WTC11 (cell line): ENCODE measurements at regions not wholly inside any gene's neighbourhood (a gene's known extent, or its start where the extent isn't known, plus 50 kb on each side); places are given as distances from the start of the nearest gene placed in this dataset.

Source experiments
- ATAC-seq: fragments of 200-7000 bp; cut with Tn5 transposase; 2 replicates; pipeline ENCODE4 v1.10.0; 2021; ENCODE audit warnings: mild to moderate bottlenecking, moderate library complexity
- CTCF ChIA-PET: fragments of 300-600 bp; sonication (Branson Sonifier 250); formaldehyde crosslinking; loops from one replicate; lab custom pipeline; 2021; ENCODE audit warnings: antibody characterized with exemption; lab: Charles Lee
- POLR2A ChIA-PET: fragments of 350-600 bp; sonication (Branson Sonifier 250); formaldehyde crosslinking; loops from one replicate; lab custom pipeline; 2021; ENCODE audit warnings: antibody characterized with exemption; lab: Charles Lee
- DNase-seq: peaks from one replicate; pipeline ENCODE4 v3.0.0; 2021; ENCODE audit warnings: low spot score
- H3K27ac Mint-ChIP-seq: 2 replicates; pipeline ENCODE4 v1.8.0; 2021; ENCODE audit warnings: mixed read lengths
- H3K27me3 Mint-ChIP-seq: 2 replicates; pipeline ENCODE4 v1.8.0; 2021; ENCODE audit warnings: low read depth, mild to moderate bottlenecking, moderate library complexity, mixed read lengths
- H3K36me3 Mint-ChIP-seq: 2 replicates; pipeline ENCODE4 v1.8.0; 2021; ENCODE audit warnings: mixed read lengths
- H3K4me1 Mint-ChIP-seq: 2 replicates; pipeline ENCODE4 v1.8.0; 2022; ENCODE audit warnings: mixed read lengths
- H3K4me3 Mint-ChIP-seq: 2 replicates; pipeline ENCODE4 v1.8.0; 2021; ENCODE audit warnings: mild to moderate bottlenecking, moderate library complexity, mixed read lengths
- H3K9me3 Mint-ChIP-seq: 2 replicates; pipeline ENCODE4 v1.8.0; 2021; ENCODE audit warnings: mixed read lengths
- CBFB ChIP-seq: sonication (generic); formaldehyde crosslinking; IDR thresholded peaks from 2 replicates; pipeline ENCODE4 v1.8.1; 2022; ENCODE audit warnings: mild to moderate bottlenecking, low read depth, missing genetic modification reagents
- CREB1 ChIP-seq: sonication (generic); formaldehyde crosslinking; IDR thresholded peaks from 2 replicates; pipeline ENCODE4 v1.8.0; 2023; ENCODE audit warnings: mild to moderate bottlenecking, missing genetic modification reagents
- CREM ChIP-seq: sonication (generic); formaldehyde crosslinking; IDR thresholded peaks from 2 replicates; pipeline ENCODE4 v1.8.1; 2022; ENCODE audit warnings: mild to moderate bottlenecking, missing genetic modification reagents, moderate library complexity
- E2F5 ChIP-seq: sonication (generic); formaldehyde crosslinking; IDR thresholded peaks from 2 replicates; pipeline ENCODE4 v1.8.1; 2022; ENCODE audit warnings: mild to moderate bottlenecking, moderate library complexity, missing genetic modification reagents
- EMX1 ChIP-seq: fragments of 250-450 bp; sonication (Bioruptor Pico); IDR thresholded peaks from 2 replicates; pipeline ENCODE4 v1.8.0; 2021; ENCODE audit warnings: mild to moderate bottlenecking
- FOXK1 ChIP-seq: sonication (generic); formaldehyde crosslinking; IDR thresholded peaks from 2 replicates; pipeline ENCODE4 v1.8.0; 2022; ENCODE audit warnings: mild to moderate bottlenecking, moderate library complexity, missing genetic modification reagents
- GTF2I ChIP-seq: fragments of 250-450 bp; sonication (Bioruptor Pico); conservative IDR thresholded peaks from 2 replicates; pipeline ENCODE4 v1.4.0; 2021; ENCODE audit warnings: mild to moderate bottlenecking
- IRF2 ChIP-seq: sonication (generic); formaldehyde crosslinking; IDR thresholded peaks from 2 replicates; pipeline ENCODE4 v1.8.0; 2022; ENCODE audit warnings: low read depth, missing genetic modification reagents, borderline replicate concordance
- JAZF1 ChIP-seq: fragments of 250-450 bp; sonication (Bioruptor Pico); IDR thresholded peaks from 2 replicates; pipeline ENCODE4 v1.9.0; 2021; ENCODE audit warnings: moderate library complexity, mild to moderate bottlenecking, inconsistent platforms
- MYBL2 ChIP-seq: sonication (generic); formaldehyde crosslinking; IDR thresholded peaks from 2 replicates; pipeline ENCODE4 v1.8.1; 2023; ENCODE audit warnings: mild to moderate bottlenecking, moderate library complexity, missing genetic modification reagents
- NR1H2 ChIP-seq: sonication (generic); formaldehyde crosslinking; IDR thresholded peaks from 2 replicates; pipeline ENCODE4 v1.9.0; 2021; ENCODE audit warnings: mild to moderate bottlenecking, moderate library complexity, missing genetic modification reagents
- NR2C2 ChIP-seq: sonication (generic); formaldehyde crosslinking; IDR thresholded peaks from 2 replicates; pipeline ENCODE4 v1.8.0; 2022; ENCODE audit warnings: mild to moderate bottlenecking, missing genetic modification reagents
- OVOL2 ChIP-seq: fragments of 250-450 bp; sonication (Bioruptor Pico); IDR thresholded peaks from 2 replicates; pipeline ENCODE4 v1.9.0; 2021; ENCODE audit warnings: mild to moderate bottlenecking, borderline replicate concordance
- PRDM15 ChIP-seq: sonication (generic); formaldehyde crosslinking; IDR thresholded peaks from 2 replicates; pipeline ENCODE4 v1.8.0; 2022; ENCODE audit warnings: missing genetic modification reagents
- RELA ChIP-seq: sonication (generic); formaldehyde crosslinking; IDR thresholded peaks from 2 replicates; pipeline ENCODE4 v1.8.1; 2022; ENCODE audit warnings: missing genetic modification reagents, mild to moderate bottlenecking, borderline replicate concordance
- SMAD3 ChIP-seq: sonication (generic); formaldehyde crosslinking; IDR thresholded peaks from 2 replicates; pipeline ENCODE4 v1.8.0; 2022; ENCODE audit warnings: missing genetic modification reagents, mild to moderate bottlenecking, borderline replicate concordance
- SOX15 ChIP-seq: fragments of 250-450 bp; sonication (Bioruptor Pico); IDR thresholded peaks from 2 replicates; pipeline ENCODE4 v1.9.0; 2021; ENCODE audit warnings: mild to moderate bottlenecking
- TEAD1 ChIP-seq: sonication (generic); formaldehyde crosslinking; IDR thresholded peaks from 2 replicates; pipeline ENCODE4 v1.8.0; 2022; ENCODE audit warnings: mild to moderate bottlenecking, missing genetic modification reagents
- TEAD4 ChIP-seq: sonication (generic); formaldehyde crosslinking; IDR thresholded peaks from 2 replicates; pipeline ENCODE4 v1.8.0; 2022; ENCODE audit warnings: mild to moderate bottlenecking, missing genetic modification reagents
- ZNF138 ChIP-seq: sonication (generic); formaldehyde crosslinking; conservative IDR thresholded peaks from 2 replicates; pipeline ENCODE4 v1.8.1; 2022; ENCODE audit warnings: mild to moderate bottlenecking, moderate library complexity, missing genetic modification reagents
- ZNF317 ChIP-seq: sonication (generic); formaldehyde crosslinking; IDR thresholded peaks from 2 replicates; pipeline ENCODE4 v1.8.1; 2023; ENCODE audit warnings: low read depth, mild to moderate bottlenecking, moderate library complexity, missing genetic modification reagents, borderline replicate concordance
- ZNF416 ChIP-seq: fragments of 250-450 bp; sonication (Bioruptor Pico); IDR thresholded peaks from 2 replicates; pipeline ENCODE4 v1.9.0; 2021; ENCODE audit warnings: mild to moderate bottlenecking, inconsistent platforms
- ZNF425 ChIP-seq: fragments of 250-450 bp; sonication (Bioruptor Pico); conservative IDR thresholded peaks from 2 replicates; pipeline ENCODE4 v1.9.0; 2021; ENCODE audit warnings: mild to moderate bottlenecking
- TF ChIP-seq, protein P1 (sequence below): fragments of 250-450 bp; sonication (Bioruptor Pico); IDR thresholded peaks from 2 replicates; pipeline ENCODE4 v1.8.0; 2021; ENCODE audit warnings: mild to moderate bottlenecking
- TF ChIP-seq, protein P2 (sequence below): sonication (generic); formaldehyde crosslinking; IDR thresholded peaks from 2 replicates; pipeline ENCODE4 v1.8.0; 2023; ENCODE audit warnings: missing genetic modification reagents, mild to moderate bottlenecking, borderline replicate concordance

DNA sequence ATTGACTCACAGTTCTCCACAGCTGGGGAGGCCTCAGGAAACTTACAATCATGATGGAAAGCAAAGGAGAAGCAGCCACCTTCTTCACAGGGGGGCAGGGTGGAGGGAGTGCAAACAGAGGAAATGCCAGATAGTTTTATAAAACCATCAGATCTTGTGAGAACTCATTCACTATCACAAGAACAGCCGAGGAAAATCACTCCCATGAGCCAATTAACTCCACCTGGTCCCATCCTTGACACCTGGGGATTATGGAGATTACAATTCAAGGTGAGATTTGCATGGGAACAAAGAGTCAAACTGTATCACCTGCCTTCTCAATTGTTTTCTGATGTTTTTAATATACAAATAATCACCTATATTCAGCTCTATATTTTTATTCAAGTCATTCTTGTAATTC is 1527.3 kb upstream of the GOT2 start (continued):
- TF ChIP-seq PRDM15 (CRISPR knock-in tag) (no peak), TEAD4 (CRISPR knock-in tag) (no peak)
- TF ChIP-seq, protein P1, sequence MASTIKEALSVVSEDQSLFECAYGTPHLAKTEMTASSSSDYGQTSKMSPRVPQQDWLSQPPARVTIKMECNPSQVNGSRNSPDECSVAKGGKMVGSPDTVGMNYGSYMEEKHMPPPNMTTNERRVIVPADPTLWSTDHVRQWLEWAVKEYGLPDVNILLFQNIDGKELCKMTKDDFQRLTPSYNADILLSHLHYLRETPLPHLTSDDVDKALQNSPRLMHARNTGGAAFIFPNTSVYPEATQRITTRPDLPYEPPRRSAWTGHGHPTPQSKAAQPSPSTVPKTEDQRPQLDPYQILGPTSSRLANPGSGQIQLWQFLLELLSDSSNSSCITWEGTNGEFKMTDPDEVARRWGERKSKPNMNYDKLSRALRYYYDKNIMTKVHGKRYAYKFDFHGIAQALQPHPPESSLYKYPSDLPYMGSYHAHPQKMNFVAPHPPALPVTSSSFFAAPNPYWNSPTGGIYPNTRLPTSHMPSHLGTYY: no peak

DNA sequence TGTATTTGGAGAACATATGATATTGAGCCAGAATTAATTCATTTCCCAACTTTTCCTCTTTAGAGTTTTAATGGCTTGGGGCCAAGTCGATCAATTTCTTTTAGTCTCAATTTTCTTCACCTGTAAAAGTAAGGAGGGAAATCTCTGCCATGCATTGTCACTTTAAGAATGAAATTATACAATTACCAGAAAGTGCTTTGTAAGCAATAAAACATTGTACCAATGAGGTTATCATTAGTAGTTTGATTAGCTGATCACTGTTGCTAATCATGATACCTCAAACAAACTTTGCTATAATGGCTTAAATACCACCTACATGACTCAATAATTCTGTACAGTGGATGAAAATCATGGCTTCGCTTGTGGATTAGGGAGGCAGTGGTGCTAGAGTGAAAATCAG is 1525.8 kb upstream of the GOT2 start:
- H3K27ac Mint-ChIP-seq: no peak overlapping the region
- CTCF ChIA-PET: no interaction called here
- H3K27me3 Mint-ChIP-seq: no peaks in the 10 kb centered on the region
- ATAC-seq: no peak
- H3K9me3 Mint-ChIP-seq: peaks cover 10% of the 10 kb centered on the region
- H3K4me3 Mint-ChIP-seq: no peak overlapping the region
- H3K4me1 Mint-ChIP-seq: peaks cover 11% of the 10 kb centered on the region
- H3K36me3 Mint-ChIP-seq: peaks cover 3% of the 10 kb centered on the region; the same call in 1 of the 2 replicates
- POLR2A ChIA-PET: no interaction called here
- no peak for TF ChIP-seq TEAD1 (CRISPR knock-in tag)
- TF ChIP-seq ZNF138 (CRISPR knock-in tag): no peak
- TF ChIP-seq MYBL2 (CRISPR knock-in tag): no peak
- TF ChIP-seq OVOL2 (CRISPR knock-in tag): no peak
- TF ChIP-seq GTF2I: no peak
- TF ChIP-seq ZNF317 (CRISPR knock-in tag): no peak
- TF ChIP-seq SMAD3: no peak
- no peak for TF ChIP-seq JAZF1 (CRISPR knock-in tag)
- no peak for TF ChIP-seq ZNF425 (CRISPR knock-in tag)
- no peak for TF ChIP-seq RELA (CRISPR knock-in tag)
- TF ChIP-seq, all 79 proteins: peak for 0
- no peak for DNase-seq

DNA sequence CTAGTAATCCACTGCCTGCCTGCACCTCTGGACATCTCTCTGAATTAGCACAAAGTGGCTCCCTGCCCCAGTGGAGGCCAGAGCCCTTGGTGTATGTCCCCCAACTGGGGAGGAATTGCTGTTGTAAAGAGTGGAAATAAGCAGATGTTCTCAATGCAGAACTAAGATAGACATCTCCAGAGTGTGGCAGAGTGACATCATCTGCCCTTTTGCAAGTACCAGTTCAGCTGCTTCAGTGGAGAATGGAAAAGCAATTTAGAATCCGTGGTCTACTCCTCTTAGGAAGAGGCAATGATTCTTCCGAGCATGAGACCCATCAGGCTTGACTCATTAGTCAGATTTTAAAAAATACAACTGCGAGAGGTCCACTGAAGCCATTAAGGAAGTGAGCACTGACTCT is 1512.0 kb upstream of the GOT2 start:
- H3K4me3 Mint-ChIP-seq: no peak overlapping the region
- CTCF ChIA-PET: no interaction called here
- POLR2A ChIA-PET: no interaction called here
- DNase-seq (no peak), ATAC-seq (no peak)
- no peaks in the 10 kb centered on the region for H3K4me1 Mint-ChIP-seq
- H3K27ac Mint-ChIP-seq: no peak overlapping the region
- H3K36me3 Mint-ChIP-seq: no peaks in the 10 kb centered on the region
- H3K9me3 Mint-ChIP-seq: no peaks in the 10 kb centered on the region
- no peaks in the 10 kb centered on the region for H3K27me3 Mint-ChIP-seq
- TF ChIP-seq, protein P2, sequence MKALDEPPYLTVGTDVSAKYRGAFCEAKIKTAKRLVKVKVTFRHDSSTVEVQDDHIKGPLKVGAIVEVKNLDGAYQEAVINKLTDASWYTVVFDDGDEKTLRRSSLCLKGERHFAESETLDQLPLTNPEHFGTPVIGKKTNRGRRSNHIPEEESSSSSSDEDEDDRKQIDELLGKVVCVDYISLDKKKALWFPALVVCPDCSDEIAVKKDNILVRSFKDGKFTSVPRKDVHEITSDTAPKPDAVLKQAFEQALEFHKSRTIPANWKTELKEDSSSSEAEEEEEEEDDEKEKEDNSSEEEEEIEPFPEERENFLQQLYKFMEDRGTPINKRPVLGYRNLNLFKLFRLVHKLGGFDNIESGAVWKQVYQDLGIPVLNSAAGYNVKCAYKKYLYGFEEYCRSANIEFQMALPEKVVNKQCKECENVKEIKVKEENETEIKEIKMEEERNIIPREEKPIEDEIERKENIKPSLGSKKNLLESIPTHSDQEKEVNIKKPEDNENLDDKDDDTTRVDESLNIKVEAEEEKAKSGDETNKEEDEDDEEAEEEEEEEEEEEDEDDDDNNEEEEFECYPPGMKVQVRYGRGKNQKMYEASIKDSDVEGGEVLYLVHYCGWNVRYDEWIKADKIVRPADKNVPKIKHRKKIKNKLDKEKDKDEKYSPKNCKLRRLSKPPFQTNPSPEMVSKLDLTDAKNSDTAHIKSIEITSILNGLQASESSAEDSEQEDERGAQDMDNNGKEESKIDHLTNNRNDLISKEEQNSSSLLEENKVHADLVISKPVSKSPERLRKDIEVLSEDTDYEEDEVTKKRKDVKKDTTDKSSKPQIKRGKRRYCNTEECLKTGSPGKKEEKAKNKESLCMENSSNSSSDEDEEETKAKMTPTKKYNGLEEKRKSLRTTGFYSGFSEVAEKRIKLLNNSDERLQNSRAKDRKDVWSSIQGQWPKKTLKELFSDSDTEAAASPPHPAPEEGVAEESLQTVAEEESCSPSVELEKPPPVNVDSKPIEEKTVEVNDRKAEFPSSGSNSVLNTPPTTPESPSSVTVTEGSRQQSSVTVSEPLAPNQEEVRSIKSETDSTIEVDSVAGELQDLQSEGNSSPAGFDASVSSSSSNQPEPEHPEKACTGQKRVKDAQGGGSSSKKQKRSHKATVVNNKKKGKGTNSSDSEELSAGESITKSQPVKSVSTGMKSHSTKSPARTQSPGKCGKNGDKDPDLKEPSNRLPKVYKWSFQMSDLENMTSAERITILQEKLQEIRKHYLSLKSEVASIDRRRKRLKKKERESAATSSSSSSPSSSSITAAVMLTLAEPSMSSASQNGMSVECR (CRISPR knock-in tag): no peak
- TF ChIP-seq CBFB (CRISPR knock-in tag): no peak
- TF ChIP-seq FOXK1 (CRISPR knock-in tag): no peak
- TF ChIP-seq NR1H2: no peak
- no peak for TF ChIP-seq CREB1 (CRISPR knock-in tag)
- TF ChIP-seq OVOL2 (CRISPR knock-in tag): no peak
- TF ChIP-seq E2F5 (CRISPR knock-in tag): no peak
- no peak for TF ChIP-seq ZNF416 (CRISPR knock-in tag)
- no peak for TF ChIP-seq CREM (CRISPR knock-in tag)
- TF ChIP-seq NR2C2: no peak
- TF ChIP-seq TEAD1 (CRISPR knock-in tag): no peak
- TF ChIP-seq EMX1 (CRISPR knock-in tag): no peak
- TF ChIP-seq IRF2 (CRISPR knock-in tag): no peak
- TF ChIP-seq SOX15 (CRISPR knock-in tag): no peak
